HepG2 (cell line): ENCODE measurements at regions not wholly inside any gene's neighbourhood (a gene's known extent, or its start where the extent isn't known, plus 50 kb on each side); places are given as distances from the start of the nearest gene placed in this dataset.

Source experiments
- ATAC-seq: fragments of 200-7000 bp; cut with Tn5 transposase; 3 replicates; pipeline ENCODE4 v1.9.1; 2020; ENCODE audit warnings: mild to moderate bottlenecking, moderate library complexity
- BruUV-seq: library from RNA; stranded (reverse); fragments of 400-500 nt; replicated peaks from 2 replicates; lab custom pipeline; 2021; lab: Mats Ljungman, UMichigan
- CTCF ChIA-PET: fragments of 300-600 bp; formaldehyde crosslinking; extraction: SDS; loops from one replicate; lab custom pipeline; 2021; ENCODE audit warnings: low total read pairs, inconsistent platforms, low intra/inter-chr PET ratio; lab: Yijun Ruan, JAX
- POLR2A ChIA-PET: fragments of 350-600 bp; sonication (Branson Sonifier 250); formaldehyde crosslinking; loops from one replicate; lab custom pipeline; 2020; ENCODE audit warnings: antibody characterized with exemption, inconsistent platforms; lab: Yijun Ruan, JAX
- DNase-seq: peaks from one replicate; pipeline ENCODE4 v3.0.0-alpha.2; 2015; ENCODE audit warnings: low spot score
- FAIRE-seq: peaks from 3 replicates; lab custom pipeline; 2011; peaks lifted over from hg19 to GRCh38; lab: Jason Lieb, UNC
- H2AFZ ChIP-seq: one replicate; pipeline ENCODE4 v1.6.1; 2011; ENCODE audit warnings: low read length, inconsistent platforms
- H3K27ac ChIP-seq: fragments of 300-600 bp; 3 replicates; pipeline ENCODE4 v1.8.0; 2011; ENCODE audit warnings: mixed run types, mild to moderate bottlenecking, mixed read lengths, low read length, inconsistent platforms; ENCODE audit not compliant: insufficient read depth; ENCODE audit errors: extremely low read length
- H3K27me3 ChIP-seq, 2 experiments: fragments of 200-600 bp in 1 of 2; 2 replicates in 1 of 2; 3 replicates in 1 of 2; pipeline versions ENCODE4 v1.6.0 to v1.8.0; 2011; ENCODE audit warnings: low read length in 2 of 2, mild to moderate bottlenecking in 2 of 2, moderate library complexity in 2 of 2, inconsistent platforms in 1 of 2; ENCODE audit not compliant: insufficient read depth in 2 of 2, control insufficient read depth in 1 of 2
- H3K36me3 ChIP-seq, 2 experiments: fragments of 200-600 bp in 1 of 2; replicated peaks in 1 of 2; 2 replicates in 1 of 2; 3 replicates in 1 of 2; pipeline versions ENCODE4 v1.5.1 to v1.8.0; 2011; ENCODE audit warnings: low read length in 2 of 2, inconsistent platforms in 1 of 2; ENCODE audit not compliant: insufficient read depth in 2 of 2, control insufficient read depth in 1 of 2
- H3K4me1 ChIP-seq: 2 replicates; pipeline ENCODE4 v1.5.1; 2012; ENCODE audit warnings: low read length, inconsistent platforms; ENCODE audit not compliant: insufficient read depth
- H3K4me2 ChIP-seq: 2 replicates; pipeline ENCODE4 v1.6.0; 2011; ENCODE audit warnings: low read depth, low read length, inconsistent platforms
- H3K4me3 ChIP-seq, 3 experiments: fragments of 200-600 bp in 1 of 3; sonication (generic), shearing (Covaris generic) in 1 of 3; replicated peaks in 1 of 3; 2 replicates each; pipeline ENCODE4 v1.5.1; 2011 to 2016; ENCODE audit warnings: low read length in 3 of 3, inconsistent platforms in 2 of 3, low read depth in 2 of 3, mild to moderate bottlenecking in 2 of 3, control low read depth in 1 of 3, mixed read lengths in 1 of 3; ENCODE audit not compliant: insufficient read depth in 1 of 3
- H3K79me2 ChIP-seq: one replicate; pipeline ENCODE4 v1.6.1; 2011; ENCODE audit warnings: low read length, inconsistent platforms; ENCODE audit not compliant: insufficient read depth
- H3K9ac ChIP-seq: 2 replicates; pipeline ENCODE4 v1.6.0; 2011; ENCODE audit warnings: mild to moderate bottlenecking, low read depth, low read length, inconsistent platforms; ENCODE audit not compliant: insufficient read depth
- H3K9me3 ChIP-seq: 2 replicates; pipeline ENCODE4 v1.5.1; 2012; ENCODE audit warnings: mild to moderate bottlenecking, low read length
- H4K20me1 ChIP-seq: 2 replicates; pipeline ENCODE4 v1.6.0; 2011; ENCODE audit warnings: inconsistent platforms, mild to moderate bottlenecking, low read length, moderate library complexity; ENCODE audit not compliant: insufficient read depth
- AHDC1 ChIP-seq: sonication (generic); formaldehyde crosslinking; IDR thresholded peaks from 2 replicates; pipeline ENCODE4 v1.5.1; 2020; ENCODE audit warnings: mild to moderate bottlenecking, missing genetic modification reagents, borderline replicate concordance
- ATAD3A ChIP-seq: sonication (generic); formaldehyde crosslinking; IDR thresholded peaks from 2 replicates; pipeline ENCODE4 v1.4.0; 2020; ENCODE audit warnings: missing genetic modification reagents
- BCL3 ChIP-seq: sonication (generic); formaldehyde crosslinking; IDR thresholded peaks from 2 replicates; pipeline ENCODE4 v1.5.1; 2020; ENCODE audit warnings: mild to moderate bottlenecking, missing genetic modification reagents, moderate library complexity
- FOXA3 ChIP-seq: IDR thresholded peaks from 2 replicates; pipeline ENCODE4 v1.6.1; 2016; ENCODE audit warnings: missing genetic modification reagents, missing compliant biosample characterization
- GTF3A ChIP-seq: sonication (generic); formaldehyde crosslinking; conservative IDR thresholded peaks from 2 replicates; pipeline ENCODE4 v1.4.0; 2020; ENCODE audit warnings: mild to moderate bottlenecking, missing genetic modification reagents
- KLF9 ChIP-seq: IDR thresholded peaks from 2 replicates; pipeline ENCODE4 v1.6.1; 2016; ENCODE audit warnings: low read depth
- MYNN ChIP-seq: sonication (generic); formaldehyde crosslinking; IDR thresholded peaks from 2 replicates; pipeline ENCODE4 v1.4.0; 2020; ENCODE audit warnings: mild to moderate bottlenecking, low read depth, missing genetic modification reagents
- ZMYM3 ChIP-seq: sonication (generic); formaldehyde crosslinking; IDR thresholded peaks from 2 replicates; pipeline ENCODE4 v1.5.1; 2020; ENCODE audit warnings: mild to moderate bottlenecking, missing genetic modification reagents
- ZNF44 ChIP-seq: sonication (generic); formaldehyde crosslinking; IDR thresholded peaks from 2 replicates; pipeline ENCODE4 v1.5.1; 2020; ENCODE audit warnings: mild to moderate bottlenecking, missing genetic modification reagents
- ZNF672 ChIP-seq: sonication (generic); formaldehyde crosslinking; IDR thresholded peaks from 2 replicates; pipeline ENCODE4 v1.8.1; 2022; ENCODE audit warnings: missing genetic modification reagents
- WGBS: methylation state at CpG from one replicate; pipeline ENCODE4 v1.1.6; 2017; ENCODE audit warnings: low lambda C conversion rate; 5-methylcytosine and 5-hydroxymethylcytosine counted together
- in situ Hi-C: cut with HindIII; loops from 2 replicates; pipeline ENCODE4 v1.10.0; 2017; ENCODE audit warnings: low pct_unique_long_range_greater_than_20kb; ENCODE audit not compliant: extremely low pct_ligation_motif_present
- intact Hi-C: fragments of 100-400 bp; cut with micrococcal nuclease; formaldehyde crosslinking; loops from one replicate; pipeline ENCODE4 v1.10.0; 2022; ENCODE audit not compliant: unreplicated experiment
- TF ChIP-seq, protein P1 (sequence below): sonication (generic); formaldehyde crosslinking; IDR thresholded peaks from 2 replicates; pipeline ENCODE4 v1.9.0; 2021; ENCODE audit warnings: missing genetic modification reagents, mild to moderate bottlenecking, borderline replicate concordance
- TF ChIP-seq, protein P2 (sequence below): fragments of 450-650 bp; IDR thresholded peaks from 2 replicates; pipeline ENCODE4 v1.6.1; 2017; ENCODE audit warnings: mild to moderate bottlenecking
- TF ChIP-seq, protein P3 (sequence below): sonication (generic); formaldehyde crosslinking; IDR thresholded peaks from 2 replicates; pipeline ENCODE4 v1.8.0; 2022; ENCODE audit warnings: mild to moderate bottlenecking, missing genetic modification reagents, moderate library complexity

- no peaks in the 10 kb centered on the region for H3K27me3 ChIP-seq
- no TSS peak for BruUV-seq
- no peak overlapping the region for H3K9ac ChIP-seq
- no peaks in the 10 kb centered on the region for H3K79me2 ChIP-seq
- ATAC-seq (no peak), DNase-seq (no peak), FAIRE-seq (no peak)
- in situ Hi-C loops, result no loop called here
- no peak overlapping the region for H3K27ac ChIP-seq
- H3K4me2 ChIP-seq, result no peak overlapping the region
- peaks cover 15% of the 10 kb centered on the region; the same call in 1 of the 2 replicates for H3K9me3 ChIP-seq
- no peaks in the 10 kb centered on the region for H4K20me1 ChIP-seq
- CTCF ChIA-PET, result no interaction called here
- WGBS, result 2% methylated on average over 2 of the region's 2 CpGs
- no peaks in the 10 kb centered on the region for H3K4me1 ChIP-seq
- TF ChIP-seq AHDC1, result no peak
- TF ChIP-seq ZNF44 (CRISPR knock-in tag), result no peak
- no peak for TF ChIP-seq ATAD3A (CRISPR knock-in tag)
- TF ChIP-seq, protein P1, sequence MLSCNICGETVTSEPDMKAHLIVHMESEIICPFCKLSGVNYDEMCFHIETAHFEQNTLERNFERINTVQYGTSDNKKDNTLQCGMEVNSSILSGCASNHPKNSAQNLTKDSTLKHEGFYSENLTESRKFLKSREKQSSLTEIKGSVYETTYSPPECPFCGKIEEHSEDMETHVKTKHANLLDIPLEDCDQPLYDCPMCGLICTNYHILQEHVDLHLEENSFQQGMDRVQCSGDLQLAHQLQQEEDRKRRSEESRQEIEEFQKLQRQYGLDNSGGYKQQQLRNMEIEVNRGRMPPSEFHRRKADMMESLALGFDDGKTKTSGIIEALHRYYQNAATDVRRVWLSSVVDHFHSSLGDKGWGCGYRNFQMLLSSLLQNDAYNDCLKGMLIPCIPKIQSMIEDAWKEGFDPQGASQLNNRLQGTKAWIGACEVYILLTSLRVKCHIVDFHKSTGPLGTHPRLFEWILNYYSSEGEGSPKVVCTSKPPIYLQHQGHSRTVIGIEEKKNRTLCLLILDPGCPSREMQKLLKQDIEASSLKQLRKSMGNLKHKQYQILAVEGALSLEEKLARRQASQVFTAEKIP (CRISPR knock-in tag), result no peak
- no peak for TF ChIP-seq ZMYM3
- no peak for TF ChIP-seq KLF9 (CRISPR knock-in tag)
- no peak for TF ChIP-seq BCL3 (CRISPR knock-in tag)
- TF ChIP-seq FOXA3, result no peak
- TF ChIP-seq, protein P2, sequence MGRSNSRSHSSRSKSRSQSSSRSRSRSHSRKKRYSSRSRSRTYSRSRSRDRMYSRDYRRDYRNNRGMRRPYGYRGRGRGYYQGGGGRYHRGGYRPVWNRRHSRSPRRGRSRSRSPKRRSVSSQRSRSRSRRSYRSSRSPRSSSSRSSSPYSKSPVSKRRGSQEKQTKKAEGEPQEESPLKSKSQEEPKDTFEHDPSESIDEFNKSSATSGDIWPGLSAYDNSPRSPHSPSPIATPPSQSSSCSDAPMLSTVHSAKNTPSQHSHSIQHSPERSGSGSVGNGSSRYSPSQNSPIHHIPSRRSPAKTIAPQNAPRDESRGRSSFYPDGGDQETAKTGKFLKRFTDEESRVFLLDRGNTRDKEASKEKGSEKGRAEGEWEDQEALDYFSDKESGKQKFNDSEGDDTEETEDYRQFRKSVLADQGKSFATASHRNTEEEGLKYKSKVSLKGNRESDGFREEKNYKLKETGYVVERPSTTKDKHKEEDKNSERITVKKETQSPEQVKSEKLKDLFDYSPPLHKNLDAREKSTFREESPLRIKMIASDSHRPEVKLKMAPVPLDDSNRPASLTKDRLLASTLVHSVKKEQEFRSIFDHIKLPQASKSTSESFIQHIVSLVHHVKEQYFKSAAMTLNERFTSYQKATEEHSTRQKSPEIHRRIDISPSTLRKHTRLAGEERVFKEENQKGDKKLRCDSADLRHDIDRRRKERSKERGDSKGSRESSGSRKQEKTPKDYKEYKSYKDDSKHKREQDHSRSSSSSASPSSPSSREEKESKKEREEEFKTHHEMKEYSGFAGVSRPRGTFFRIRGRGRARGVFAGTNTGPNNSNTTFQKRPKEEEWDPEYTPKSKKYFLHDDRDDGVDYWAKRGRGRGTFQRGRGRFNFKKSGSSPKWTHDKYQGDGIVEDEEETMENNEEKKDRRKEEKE, result no peak
- TF ChIP-seq ZNF672, result no peak
- TF ChIP-seq GTF3A, result no peak
- TF ChIP-seq MYNN (CRISPR knock-in tag), result no peak
- TF ChIP-seq, protein P3, sequence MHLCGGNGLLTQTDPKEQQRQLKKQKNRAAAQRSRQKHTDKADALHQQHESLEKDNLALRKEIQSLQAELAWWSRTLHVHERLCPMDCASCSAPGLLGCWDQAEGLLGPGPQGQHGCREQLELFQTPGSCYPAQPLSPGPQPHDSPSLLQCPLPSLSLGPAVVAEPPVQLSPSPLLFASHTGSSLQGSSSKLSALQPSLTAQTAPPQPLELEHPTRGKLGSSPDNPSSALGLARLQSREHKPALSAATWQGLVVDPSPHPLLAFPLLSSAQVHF, result no peak
- TF ChIP-seq, all 625 proteins: peak for 0
- Histone ChIP-seq H3K4me3 (no peak overlapping the region), H3K36me3 (no peaks in the 10 kb centered on the region), H2AFZ (no peak overlapping the region)
- intact Hi-C loops, result no loop called here
- POLR2A ChIA-PET, result no interaction called here
Measured at GRCh38 chr2:133651861-133652260, 83.6 kb upstream of the NCKAP5 start.
